ENCODE measurements at regions not wholly inside any gene's neighbourhood (a gene's known extent, or its start where the extent isn't known, plus 50 kb on each side); places are given as distances from the start of the nearest gene placed in this dataset.

DNA sequence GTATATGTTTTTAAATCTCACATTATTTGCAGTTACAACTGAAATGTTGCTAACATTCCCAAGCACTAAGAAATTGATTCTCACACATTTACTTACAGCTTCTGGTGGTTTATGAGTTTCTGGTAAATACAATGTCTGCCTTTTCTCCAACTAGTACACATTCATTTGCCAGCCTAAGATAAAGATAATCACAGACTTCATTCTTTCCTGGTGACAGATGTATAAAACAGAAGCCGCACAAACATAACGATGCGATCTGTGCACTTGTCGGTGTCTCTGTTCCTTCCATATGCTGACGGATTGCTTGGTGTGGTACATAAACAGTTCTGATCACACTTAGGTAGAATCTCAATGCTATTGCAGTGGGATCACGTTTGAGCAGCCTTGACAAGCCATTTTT, 100.4 kb upstream of the DDX18 start:
- TF ChIP-seq, protein P1, sequence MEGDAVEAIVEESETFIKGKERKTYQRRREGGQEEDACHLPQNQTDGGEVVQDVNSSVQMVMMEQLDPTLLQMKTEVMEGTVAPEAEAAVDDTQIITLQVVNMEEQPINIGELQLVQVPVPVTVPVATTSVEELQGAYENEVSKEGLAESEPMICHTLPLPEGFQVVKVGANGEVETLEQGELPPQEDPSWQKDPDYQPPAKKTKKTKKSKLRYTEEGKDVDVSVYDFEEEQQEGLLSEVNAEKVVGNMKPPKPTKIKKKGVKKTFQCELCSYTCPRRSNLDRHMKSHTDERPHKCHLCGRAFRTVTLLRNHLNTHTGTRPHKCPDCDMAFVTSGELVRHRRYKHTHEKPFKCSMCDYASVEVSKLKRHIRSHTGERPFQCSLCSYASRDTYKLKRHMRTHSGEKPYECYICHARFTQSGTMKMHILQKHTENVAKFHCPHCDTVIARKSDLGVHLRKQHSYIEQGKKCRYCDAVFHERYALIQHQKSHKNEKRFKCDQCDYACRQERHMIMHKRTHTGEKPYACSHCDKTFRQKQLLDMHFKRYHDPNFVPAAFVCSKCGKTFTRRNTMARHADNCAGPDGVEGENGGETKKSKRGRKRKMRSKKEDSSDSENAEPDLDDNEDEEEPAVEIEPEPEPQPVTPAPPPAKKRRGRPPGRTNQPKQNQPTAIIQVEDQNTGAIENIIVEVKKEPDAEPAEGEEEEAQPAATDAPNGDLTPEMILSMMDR (conservative IDR thresholded peaks at IDR 0.05; ENCODE audit: low read depth, low read length) = no peak
- TF ChIP-seq EZH2 (IDR thresholded peaks at IDR 0.05; ENCODE audit: low read length, unreplicated experiment) = no peak

All from PC-3 (cell line).